ES-I3 (cell line): ENCODE measurements at regions not wholly inside any gene's neighbourhood (a gene's known extent, or its start where the extent isn't known, plus 50 kb on each side); places are given as distances from the start of the nearest gene placed in this dataset.

Source experiments
- H3K36me3 ChIP-seq: 2 replicates; pipeline ENCODE4 v1.6.1; 2013; ENCODE audit warnings: mild to moderate bottlenecking, low read length, control low read depth, moderate library complexity; ENCODE audit not compliant: insufficient read depth
- H3K4me1 ChIP-seq: 2 replicates; pipeline ENCODE4 v1.6.1; 2013; ENCODE audit warnings: mild to moderate bottlenecking, control low read depth, low read length; ENCODE audit not compliant: insufficient read depth
- H3K9ac ChIP-seq: 2 replicates; pipeline ENCODE4 v1.6.1; 2013; ENCODE audit warnings: low read depth, mild to moderate bottlenecking, low read length, moderate library complexity
- H3K9me3 ChIP-seq: 2 replicates; pipeline ENCODE4 v1.6.1; 2013; ENCODE audit warnings: mild to moderate bottlenecking, low read length, moderate library complexity; ENCODE audit not compliant: control insufficient read depth, insufficient read depth

DNA sequence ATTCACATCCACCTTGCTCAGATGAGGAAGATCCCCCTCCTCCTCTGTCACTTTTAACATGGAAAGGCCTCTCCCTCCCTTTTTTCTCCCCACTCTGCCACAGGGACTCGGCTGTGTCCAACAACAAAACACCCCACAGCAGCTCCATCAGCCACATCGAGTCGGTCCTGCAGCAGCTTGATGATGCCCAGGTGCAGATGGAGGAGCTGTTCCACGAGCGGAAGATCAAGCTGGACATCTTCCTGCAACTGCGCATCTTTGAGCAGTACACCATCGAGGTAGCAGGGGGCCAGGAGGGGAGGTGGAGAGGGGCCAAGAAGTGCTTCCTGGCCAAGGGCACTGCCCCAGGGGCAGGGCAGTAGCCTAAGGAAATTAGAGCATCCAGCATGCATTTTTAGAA is 331.7 kb upstream of the UMPS start:
- H3K9ac ChIP-seq, result no peak overlapping the region
- peaks cover 6% of the 10 kb centered on the region; the same call in 1 of the 2 replicates for H3K4me1 ChIP-seq

GRCh38 chr3:124401843-124402242 is 328.4 kb upstream of the UMPS start:
- Histone ChIP-seq H3K4me1 (no peaks in the 10 kb centered on the region), H3K9ac (no peak overlapping the region), H3K9me3 (no peaks in the 10 kb centered on the region), H3K36me3 (no peaks in the 10 kb centered on the region)

More for the DNA sequence above, 331.7 kb upstream of the UMPS start:
- Histone ChIP-seq H3K9me3 (no peaks in the 10 kb centered on the region), H3K36me3 (no peaks in the 10 kb centered on the region)

DNA sequence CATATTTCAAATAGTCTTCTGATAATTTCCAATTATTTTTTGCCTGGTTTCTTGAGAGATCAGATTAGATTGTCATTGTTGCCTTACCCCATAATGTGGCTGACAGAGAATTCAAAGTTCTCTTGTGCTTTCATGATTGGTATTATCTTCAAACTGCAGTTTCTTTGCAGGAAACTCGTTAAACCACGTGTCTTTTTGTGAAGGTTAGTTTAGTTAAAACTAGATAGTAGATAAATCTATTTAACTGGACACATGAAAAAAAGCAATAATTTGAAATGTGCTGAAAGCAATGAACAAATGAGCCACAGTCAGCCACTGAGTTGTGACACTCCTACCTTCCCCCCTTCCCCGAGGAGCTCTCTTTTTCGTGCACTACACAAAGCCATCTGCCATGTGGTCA is 327.5 kb upstream of the UMPS start:
- H3K9me3 ChIP-seq, result no peaks in the 10 kb centered on the region
- no peaks in the 10 kb centered on the region for H3K36me3 ChIP-seq
- no peaks in the 10 kb centered on the region for H3K4me1 ChIP-seq
- no peak overlapping the region for H3K9ac ChIP-seq

GRCh38 chr3:124404621-124405020 is 325.6 kb upstream of the UMPS start:
- peaks cover 4% of the 10 kb centered on the region for H3K4me1 ChIP-seq
- no peaks in the 10 kb centered on the region for H3K36me3 ChIP-seq
- no peaks in the 10 kb centered on the region for H3K9me3 ChIP-seq
- H3K9ac ChIP-seq, result no peak overlapping the region

DNA sequence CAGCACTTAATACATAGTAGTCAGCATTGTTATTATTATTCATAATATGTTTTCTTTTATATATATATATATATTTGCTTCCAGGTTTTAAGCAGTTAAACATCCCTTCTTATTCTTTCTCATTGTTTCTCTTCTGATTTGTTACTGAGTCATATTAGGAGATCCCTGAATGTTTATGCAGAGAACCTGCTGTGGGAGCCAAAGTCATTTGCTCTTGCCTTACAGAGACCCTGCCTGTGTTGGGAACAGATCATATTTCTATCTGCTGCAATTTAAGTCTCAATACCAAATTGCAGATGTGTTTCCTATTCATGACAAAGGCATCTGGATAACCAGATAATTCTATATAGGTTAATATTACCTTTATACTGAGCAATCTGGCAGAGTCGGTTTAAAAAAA is 323.0 kb upstream of the UMPS start:
- no peak overlapping the region for H3K9ac ChIP-seq
- H3K4me1 ChIP-seq, result peaks cover 11% of the 10 kb centered on the region
- no peaks in the 10 kb centered on the region for H3K36me3 ChIP-seq
- no peaks in the 10 kb centered on the region for H3K9me3 ChIP-seq

DNA sequence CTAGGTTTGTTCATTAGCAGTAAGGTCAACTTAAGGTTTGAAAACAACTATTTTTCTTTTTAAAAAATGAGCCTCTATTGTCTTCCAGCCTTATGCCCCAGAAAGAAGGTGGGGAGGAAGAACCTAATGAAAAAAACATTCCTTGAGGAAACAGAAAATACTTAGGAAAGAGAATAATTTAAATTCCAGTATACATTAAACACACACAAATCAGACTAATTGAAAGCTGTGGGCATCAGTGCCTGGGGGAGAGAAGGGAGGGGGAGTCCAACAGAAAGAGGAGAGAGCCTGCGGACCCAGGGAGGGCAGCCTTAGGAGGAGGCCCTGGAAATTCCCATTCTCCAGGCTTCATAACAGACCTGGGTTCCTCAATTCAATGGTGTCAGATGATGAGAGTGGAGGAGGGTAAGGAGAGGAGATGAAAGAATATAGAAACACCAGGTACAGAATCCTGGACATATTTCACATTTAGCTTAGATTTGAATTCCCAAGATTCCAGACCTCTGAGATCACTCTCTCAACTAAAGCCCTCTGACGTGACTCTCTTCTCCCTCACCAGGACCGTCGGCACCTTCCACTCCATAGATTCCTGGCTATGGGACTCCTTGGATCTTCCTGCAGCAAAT is 320.5 kb upstream of the UMPS start:
- Histone ChIP-seq H3K36me3 (no peaks in the 10 kb centered on the region), H3K9me3 (no peaks in the 10 kb centered on the region), H3K9ac (no peak overlapping the region)

DNA sequence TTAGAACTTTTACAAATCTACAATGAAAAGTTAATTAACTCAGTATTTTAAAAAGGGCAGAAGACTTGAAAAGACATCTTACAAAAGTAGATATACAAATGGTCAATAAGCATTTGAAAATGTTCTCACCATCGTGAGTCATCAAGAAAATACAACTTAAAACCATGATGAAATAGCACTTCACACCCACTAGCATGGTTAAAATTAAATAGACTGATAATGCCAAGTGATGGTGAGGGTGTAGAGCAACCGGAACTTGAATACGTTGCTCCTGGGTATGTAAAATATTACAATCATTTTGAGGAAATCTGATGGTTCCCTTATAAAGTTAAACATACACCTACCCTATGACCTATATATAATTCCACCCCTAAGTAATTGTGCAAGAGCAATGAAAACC is 319.8 kb upstream of the UMPS start:
- Histone ChIP-seq H3K36me3 (no peaks in the 10 kb centered on the region), H3K9ac (no peak overlapping the region), H3K9me3 (no peaks in the 10 kb centered on the region), H3K4me1 (peaks cover 11% of the 10 kb centered on the region)

More for the DNA sequence above, 320.5 kb upstream of the UMPS start:
- H3K4me1 ChIP-seq, result peaks cover 11% of the 10 kb centered on the region

GRCh38 chr3:124411728-124412127 is 318.5 kb upstream of the UMPS start:
- no peak overlapping the region for H3K9ac ChIP-seq
- no peaks in the 10 kb centered on the region for H3K36me3 ChIP-seq
- H3K4me1 ChIP-seq, result peaks cover 11% of the 10 kb centered on the region
- H3K9me3 ChIP-seq, result no peaks in the 10 kb centered on the region

DNA sequence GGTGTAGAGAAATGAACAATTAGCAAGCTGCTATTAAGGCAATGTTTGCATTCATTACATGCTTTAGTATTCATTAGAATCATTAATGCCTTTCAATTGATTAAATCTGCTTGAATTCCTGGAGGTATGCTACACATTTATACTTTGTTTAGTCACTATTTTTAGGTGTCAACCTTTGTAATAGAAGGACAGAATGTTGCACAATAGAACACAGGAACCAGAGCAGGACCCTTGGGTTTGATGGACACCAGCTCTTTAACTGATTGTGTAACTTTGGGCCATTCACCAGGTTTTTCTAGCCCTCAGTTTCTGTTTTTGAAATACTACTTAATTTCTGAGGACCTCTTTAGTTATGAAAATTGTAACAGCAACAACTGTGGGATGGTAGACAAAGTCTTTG is 317.6 kb upstream of the UMPS start:
- no peaks in the 10 kb centered on the region for H3K9me3 ChIP-seq
- peaks cover 11% of the 10 kb centered on the region for H3K4me1 ChIP-seq
- H3K36me3 ChIP-seq, result no peaks in the 10 kb centered on the region
- no peak overlapping the region for H3K9ac ChIP-seq

DNA sequence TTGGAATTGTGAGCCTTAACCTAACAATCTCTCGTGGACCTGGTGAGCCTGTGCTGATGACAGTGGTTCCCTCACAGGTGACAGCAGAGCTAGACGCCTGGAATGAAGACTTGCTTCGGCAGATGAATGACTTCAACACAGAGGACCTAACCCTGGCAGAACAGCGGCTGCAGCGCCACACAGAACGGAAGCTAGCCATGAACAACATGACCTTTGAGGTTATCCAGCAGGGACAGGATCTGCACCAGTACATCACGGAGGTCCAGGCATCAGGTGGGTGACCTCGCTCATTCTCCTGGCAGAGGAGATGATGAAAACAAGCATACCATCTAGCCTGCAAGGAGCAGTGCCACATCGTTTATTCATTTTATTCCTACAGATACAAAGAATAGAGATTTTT is 316.9 kb upstream of the UMPS start:
- H3K9me3 ChIP-seq, result no peaks in the 10 kb centered on the region
- no peak overlapping the region for H3K9ac ChIP-seq
- peaks cover 11% of the 10 kb centered on the region for H3K4me1 ChIP-seq
- no peaks in the 10 kb centered on the region for H3K36me3 ChIP-seq

DNA sequence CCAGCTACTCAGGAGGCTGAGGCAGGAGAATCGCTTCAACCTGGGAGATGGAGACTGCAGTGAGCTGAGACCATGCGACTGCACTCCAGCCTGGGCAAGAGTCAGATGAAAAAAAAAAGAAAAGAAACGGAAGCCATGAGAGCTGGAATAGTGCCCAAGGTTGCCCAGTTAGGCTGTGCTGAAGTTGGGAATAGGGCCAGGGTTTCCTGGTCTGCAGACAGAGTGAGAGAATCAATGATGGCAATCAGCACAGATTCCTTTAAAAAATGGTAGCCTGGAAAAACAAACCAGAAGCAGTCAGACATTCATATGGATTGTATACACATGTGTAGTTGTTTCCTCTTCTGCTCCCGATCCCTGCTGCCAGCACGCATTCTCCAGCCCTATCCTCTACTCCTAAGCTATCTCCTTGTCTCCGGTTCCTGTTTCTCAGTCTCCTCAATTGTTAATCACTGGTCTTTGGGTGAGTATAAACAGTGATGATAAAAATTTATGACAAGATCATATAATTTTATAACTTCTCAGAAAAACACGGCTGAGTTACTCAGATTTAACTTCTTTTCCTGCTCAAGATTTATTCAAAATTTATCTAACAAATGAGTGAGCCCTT is 316.2 kb upstream of the UMPS start:
- Histone ChIP-seq H3K4me1 (peaks cover 11% of the 10 kb centered on the region), H3K36me3 (no peaks in the 10 kb centered on the region), H3K9me3 (no peaks in the 10 kb centered on the region), H3K9ac (no peak overlapping the region)

DNA sequence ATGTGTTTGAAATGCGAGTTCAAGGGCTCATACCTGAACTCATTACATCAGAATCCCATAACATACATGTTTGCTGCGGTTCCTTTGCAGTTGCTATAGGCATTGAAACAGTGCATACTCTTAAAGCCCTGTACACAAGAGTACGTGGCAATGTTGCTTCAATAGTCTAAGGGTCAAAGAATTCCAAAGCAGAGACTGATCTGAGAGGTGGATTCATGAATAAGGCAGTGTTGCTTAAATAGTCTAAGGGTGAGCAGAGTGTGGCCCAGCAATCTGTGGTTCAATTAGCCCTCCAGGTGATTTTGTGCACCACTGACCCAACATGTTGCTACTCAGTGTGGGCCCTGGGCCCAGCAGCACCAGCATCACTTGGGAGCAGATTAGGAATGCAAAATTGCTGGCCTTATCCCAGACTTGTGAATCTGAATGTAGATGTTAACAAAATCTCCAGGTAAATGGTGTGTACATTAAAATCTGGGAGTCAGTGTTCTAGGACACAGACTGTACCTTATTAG is 314.7 kb upstream of the UMPS start:
- Histone ChIP-seq H3K36me3 (no peaks in the 10 kb centered on the region), H3K9me3 (no peaks in the 10 kb centered on the region), H3K4me1 (no peaks in the 10 kb centered on the region), H3K9ac (no peak overlapping the region)

GRCh38 chr3:124419303-124419702 is 310.9 kb upstream of the UMPS start:
- no peaks in the 10 kb centered on the region for H3K4me1 ChIP-seq
- no peak overlapping the region for H3K9ac ChIP-seq
- no peaks in the 10 kb centered on the region for H3K9me3 ChIP-seq
- H3K36me3 ChIP-seq, result no peaks in the 10 kb centered on the region

- Histone ChIP-seq H3K9me3 (no peaks in the 10 kb centered on the region), H3K4me1 (no peaks in the 10 kb centered on the region), H3K36me3 (no peaks in the 10 kb centered on the region), H3K9ac (no peak overlapping the region)
Measured at GRCh38 chr3:124420392-124420791, 309.9 kb upstream of the UMPS start.

- no peaks in the 10 kb centered on the region for H3K9me3 ChIP-seq
- no peaks in the 10 kb centered on the region for H3K36me3 ChIP-seq
- no peak overlapping the region for H3K9ac ChIP-seq
- H3K4me1 ChIP-seq, result no peaks in the 10 kb centered on the region
Measured at GRCh38 chr3:124422805-124423204, 307.4 kb upstream of the UMPS start.
